CD14-positive monocyte (primary cell): ENCODE measurements at regions not wholly inside any gene's neighbourhood (a gene's known extent, or its start where the extent isn't known, plus 50 kb on each side); places are given as distances from the start of the nearest gene placed in this dataset.

Experiments used
- DNase-seq, 3 donors: peaks; one replicate each; pipeline ENCODE4 v3.0.0-alpha.2; 2011 to 2022
- H2AFZ ChIP-seq: 2 replicates; pipeline ENCODE4 v1.6.0; 2012; ENCODE audit warnings: mild to moderate bottlenecking, low read depth, low read length, inconsistent platforms; ENCODE audit not compliant: insufficient read depth, poor library complexity, severe bottlenecking
- H3K27ac ChIP-seq, 2 donors: 1 replicate in 1 of 2; 2 replicates in 1 of 2; pipeline ENCODE4 v1.5.1; 2012 to 2013; ENCODE audit warnings: low read length in 2 of 2, control low read depth in 1 of 2, inconsistent platforms in 1 of 2, low read depth in 1 of 2, mild to moderate bottlenecking in 1 of 2
- H3K27me3 ChIP-seq, 2 donors: one replicate each; pipeline versions ENCODE4 v1.6.0 to v1.6.1; 2011 to 2013; ENCODE audit warnings: low read length in 2 of 2; ENCODE audit not compliant: control insufficient read depth in 2 of 2, insufficient read depth in 2 of 2
- H3K36me3 ChIP-seq, 2 donors: replicated peaks in 1 of 2; 1 replicate in 1 of 2; 2 replicates in 1 of 2; pipeline versions ENCODE4 v1.5.1 to v1.6.1; 2012 to 2013; ENCODE audit warnings: low read length in 2 of 2, control low read depth in 1 of 2, inconsistent platforms in 1 of 2, mild to moderate bottlenecking in 1 of 2; ENCODE audit not compliant: insufficient read depth in 2 of 2, control insufficient read depth in 1 of 2
- H3K4me1 ChIP-seq, 2 donors: 1 replicate in 1 of 2; 2 replicates in 1 of 2; pipeline versions ENCODE4 v1.5.1 to v1.6.1; 2012 to 2013; ENCODE audit warnings: low read length in 2 of 2, control low read depth in 1 of 2, inconsistent platforms in 1 of 2, mild to moderate bottlenecking in 1 of 2, moderate library complexity in 1 of 2; ENCODE audit not compliant: insufficient read depth in 2 of 2, control insufficient read depth in 1 of 2
- H3K4me2 ChIP-seq: replicated peaks from 2 replicates; pipeline ENCODE3; 2012; ENCODE audit warnings: low read length, moderate library complexity, mild to moderate bottlenecking; ENCODE audit not compliant: poor library complexity, severe bottlenecking; ENCODE audit errors: extremely low read depth
- H3K4me3 ChIP-seq, 3 experiments: fragments of 200-600 bp in 1 of 3; sonication (generic) in 1 of 3; replicated peaks in 1 of 3; 1 replicate in 2 of 3; 2 replicates in 1 of 3; pipeline ENCODE4 v1.5.1; 2011 to 2013; ENCODE audit warnings: low read length in 3 of 3, mild to moderate bottlenecking in 3 of 3, control low read depth in 2 of 3, low read depth in 2 of 3, inconsistent platforms in 1 of 3, moderate library complexity in 1 of 3
- H3K79me2 ChIP-seq: 2 replicates; pipeline ENCODE4 v1.6.0; 2012; ENCODE audit warnings: mild to moderate bottlenecking, control low read depth, inconsistent platforms, low read length, moderate library complexity; ENCODE audit not compliant: insufficient read depth
- H3K9ac ChIP-seq: 2 replicates; pipeline ENCODE4 v1.6.0; 2017; ENCODE audit warnings: low read length, mild to moderate bottlenecking; ENCODE audit not compliant: insufficient read depth, poor library complexity, severe bottlenecking
- H3K9me3 ChIP-seq, 2 donors: replicated peaks in 1 of 2; 1 replicate in 1 of 2; 2 replicates in 1 of 2; pipeline versions ENCODE4 v1.5.1 to v1.6.1; 2012 to 2013; ENCODE audit warnings: low read length in 2 of 2, control low read depth in 1 of 2; ENCODE audit not compliant: control insufficient read depth in 1 of 2, insufficient read depth in 1 of 2
- H4K20me1 ChIP-seq: 2 replicates; pipeline ENCODE4 v1.6.0; 2012; ENCODE audit warnings: mild to moderate bottlenecking, low read length, control low read depth, moderate library complexity; ENCODE audit not compliant: insufficient read depth
- H3K27ac Mint-ChIP-seq, 7 donors: one replicate each; pipeline ENCODE4 v1.8.0; 2020; ENCODE audit warnings: mild to moderate bottlenecking in 7 of 7, mixed read lengths in 7 of 7, moderate library complexity in 6 of 7, inconsistent platforms in 2 of 7
- H3K27me3 Mint-ChIP-seq, 3 donors: one replicate each; pipeline ENCODE4 v1.8.0; 2021 to 2022; ENCODE audit warnings: low read depth in 3 of 3, mild to moderate bottlenecking in 3 of 3, mixed read lengths in 3 of 3, moderate library complexity in 3 of 3, inconsistent platforms in 1 of 3
- H3K36me3 Mint-ChIP-seq, 2 donors: one replicate each; pipeline ENCODE4 v1.8.0; 2020; ENCODE audit warnings: mixed read lengths in 2 of 2, inconsistent platforms in 1 of 2, mild to moderate bottlenecking in 1 of 2
- H3K4me1 Mint-ChIP-seq: one replicate; pipeline ENCODE4 v1.8.0; 2020; ENCODE audit warnings: mild to moderate bottlenecking, mixed read lengths
- H3K4me3 Mint-ChIP-seq, 2 donors: one replicate each; pipeline ENCODE4 v1.8.0; 2020; ENCODE audit warnings: mild to moderate bottlenecking in 2 of 2, mixed read lengths in 2 of 2, moderate library complexity in 1 of 2
- H3K9me3 Mint-ChIP-seq, 7 donors: one replicate each; pipeline ENCODE4 v1.8.0; 2020 to 2022; ENCODE audit warnings: mixed read lengths in 7 of 7, mild to moderate bottlenecking in 6 of 7, moderate library complexity in 6 of 7, inconsistent platforms in 2 of 7
- WGBS: methylation state at CpG from one replicate; pipeline ENCODE4 v1.1.5; 2013; ENCODE audit warnings: missing lambda C conversion rate; ENCODE audit not compliant: insufficient coverage; 5-methylcytosine and 5-hydroxymethylcytosine counted together
- intact Hi-C, 2 donors: fragments of 100-400 bp; cut with micrococcal nuclease; formaldehyde crosslinking; loops; one replicate each; pipeline versions ENCODE4 v1.15.0 to v1.15.1; 2023
- TF ChIP-seq, protein P1 (sequence below): fragments of 200-600 bp; IDR thresholded peaks from one replicate; pipeline ENCODE4 v1.8.0; 2022; ENCODE audit warnings: antibody characterized with exemption, mild to moderate bottlenecking

- no peaks in the 10 kb centered on the region for H3K4me1 Mint-ChIP-seq
- TF ChIP-seq, protein P1, sequence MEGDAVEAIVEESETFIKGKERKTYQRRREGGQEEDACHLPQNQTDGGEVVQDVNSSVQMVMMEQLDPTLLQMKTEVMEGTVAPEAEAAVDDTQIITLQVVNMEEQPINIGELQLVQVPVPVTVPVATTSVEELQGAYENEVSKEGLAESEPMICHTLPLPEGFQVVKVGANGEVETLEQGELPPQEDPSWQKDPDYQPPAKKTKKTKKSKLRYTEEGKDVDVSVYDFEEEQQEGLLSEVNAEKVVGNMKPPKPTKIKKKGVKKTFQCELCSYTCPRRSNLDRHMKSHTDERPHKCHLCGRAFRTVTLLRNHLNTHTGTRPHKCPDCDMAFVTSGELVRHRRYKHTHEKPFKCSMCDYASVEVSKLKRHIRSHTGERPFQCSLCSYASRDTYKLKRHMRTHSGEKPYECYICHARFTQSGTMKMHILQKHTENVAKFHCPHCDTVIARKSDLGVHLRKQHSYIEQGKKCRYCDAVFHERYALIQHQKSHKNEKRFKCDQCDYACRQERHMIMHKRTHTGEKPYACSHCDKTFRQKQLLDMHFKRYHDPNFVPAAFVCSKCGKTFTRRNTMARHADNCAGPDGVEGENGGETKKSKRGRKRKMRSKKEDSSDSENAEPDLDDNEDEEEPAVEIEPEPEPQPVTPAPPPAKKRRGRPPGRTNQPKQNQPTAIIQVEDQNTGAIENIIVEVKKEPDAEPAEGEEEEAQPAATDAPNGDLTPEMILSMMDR = no peak
- Histone ChIP-seq H3K79me2 (no peaks in the 10 kb centered on the region), H3K4me2 (no peak overlapping the region), H3K4me1 (no peaks in the 10 kb centered on the region), H3K4me3 (no peak overlapping the region), H3K27ac (no peak overlapping the region), H3K9me3 (no peaks in the 10 kb centered on the region), H3K27me3 (peaks cover 0 to 2% of the 10 kb centered on the region in 2 donors), H3K9ac (no peak overlapping the region), H2AFZ (no peak overlapping the region), H3K36me3 (no peaks in the 10 kb centered on the region), H4K20me1 (no peaks in the 10 kb centered on the region)
- H3K36me3 Mint-ChIP-seq = no peaks in the 10 kb centered on the region
- H3K9me3 Mint-ChIP-seq = no peaks in the 10 kb centered on the region
- intact Hi-C loops = no loop called here
- H3K27ac Mint-ChIP-seq = no peak overlapping the region
- H3K4me3 Mint-ChIP-seq = no peak overlapping the region
- no peak for DNase-seq
- H3K27me3 Mint-ChIP-seq = peaks cover 0 to 9% (median 0%) of the 10 kb centered on the region in 3 donors
- no CpG with 5 or more reads among the region's 5 CpGs for WGBS
These were observed 66.8 kb upstream of the KBTBD8 start for GRCh38 chr3:66931291-66931690.

DNA sequence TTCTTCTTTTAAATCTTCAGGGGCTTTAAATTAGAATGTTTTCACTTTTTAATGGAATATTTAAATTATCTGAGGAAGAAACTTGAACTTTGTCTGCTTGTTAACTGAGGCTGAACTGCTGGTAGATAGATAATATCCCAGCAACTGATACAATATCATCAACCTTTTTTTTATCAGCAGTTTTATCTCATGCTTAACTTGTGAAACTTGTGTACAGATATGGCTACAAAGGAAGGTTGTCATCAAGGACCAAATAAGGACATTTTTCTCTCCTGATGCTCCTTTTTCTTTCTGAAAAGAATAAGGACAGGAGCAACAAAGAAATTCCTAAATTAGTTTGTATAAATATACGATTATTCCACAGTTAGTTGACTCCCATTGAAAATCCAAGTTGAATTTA lies 66.4 kb upstream of the KBTBD8 start:
- Mint-ChIP-seq H3K27me3 (peaks cover 0 to 13% (median 0%) of the 10 kb centered on the region in 3 donors), H3K9me3 (no peaks in the 10 kb centered on the region), H3K27ac (no peak overlapping the region), H3K4me3 (no peak overlapping the region), H3K36me3 (no peaks in the 10 kb centered on the region), H3K4me1 (no peaks in the 10 kb centered on the region)
- Histone ChIP-seq H3K9me3 (no peaks in the 10 kb centered on the region), H3K4me3 (no peak overlapping the region), H3K36me3 (no peaks in the 10 kb centered on the region), H4K20me1 (no peaks in the 10 kb centered on the region), H3K79me2 (no peaks in the 10 kb centered on the region), H3K27me3 (peaks cover 0 to 2% of the 10 kb centered on the region in 2 donors), H2AFZ (no peak overlapping the region), H3K4me1 (no peaks in the 10 kb centered on the region), H3K27ac (no peak overlapping the region), H3K4me2 (no peak overlapping the region), H3K9ac (no peak overlapping the region)
- intact Hi-C loops = no loop called here
- WGBS = no CpG with 5 or more reads among the region's 1 CpG
- TF ChIP-seq, protein P1 = no peak
- DNase-seq = no peak
